Upper lobe of left lung (tissue), 4 donors: ENCODE measurements at regions not wholly inside any gene's neighbourhood (a gene's known extent, or its start where the extent isn't known, plus 50 kb on each side); places are given as distances from the start of the nearest gene placed in this dataset.

Experiments used
- CTCF ChIP-seq, 6 experiments: fragments of 450-650 bp in 4 of 6; fragments of 200-600 bp in 2 of 6; sonication (generic) in 2 of 6; IDR thresholded peaks; one replicate each; pipeline ENCODE4 v1.5.1; 2016 to 2019; ENCODE audit warnings: antibody characterized with exemption in 6 of 6
- EP300 ChIP-seq, 4 donors: sonication (generic); formaldehyde crosslinking; IDR thresholded peaks; one replicate each; pipeline ENCODE4 v1.5.1; 2017; ENCODE audit warnings: antibody characterized with exemption in 4 of 4, control low read depth in 2 of 4
- POLR2A ChIP-seq, 4 donors: fragments of 450-650 bp; IDR thresholded peaks; one replicate each; pipeline ENCODE4 v1.5.1; 2016 to 2017; ENCODE audit warnings: antibody characterized with exemption in 4 of 4, mild to moderate bottlenecking in 2 of 4
- POLR2AphosphoS5 ChIP-seq, 2 donors: sonication (generic); formaldehyde crosslinking; IDR thresholded peaks; one replicate each; pipeline ENCODE4 v1.5.1; 2017; ENCODE audit warnings: antibody characterized with exemption in 2 of 2

DNA sequence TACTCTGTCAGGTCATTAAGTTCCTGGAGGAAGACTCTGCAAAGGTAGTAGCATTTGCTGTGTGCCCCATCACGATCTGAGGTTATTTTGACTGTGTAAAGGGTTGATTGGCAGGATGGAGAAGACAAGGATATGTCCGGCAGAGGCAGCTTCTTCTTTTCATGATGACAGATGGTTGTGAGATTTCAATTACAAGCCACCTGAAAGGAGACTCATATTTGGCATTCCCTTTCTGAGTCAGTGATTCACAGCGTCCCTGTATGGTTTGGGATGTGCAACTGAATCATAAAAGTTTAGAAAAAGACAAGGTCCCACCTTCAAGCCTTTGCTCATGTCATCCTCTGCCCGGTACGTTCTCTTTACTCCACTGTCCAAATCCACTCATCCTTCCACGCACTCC, 113.4 kb downstream of the MTNR1B start:
- TF ChIP-seq CTCF (IDR thresholded peaks at IDR 0.05) (no peak), EP300 (IDR thresholded peaks at IDR 0.05) (no peak), POLR2A (IDR thresholded peaks at IDR 0.05) (no peak), POLR2AphosphoS5 (IDR thresholded peaks at IDR 0.05) (no peak)
